Activated B cell treated with CpG ODN at 0.5 μM for 24 hours (primary cell): ENCODE measurements at regions not wholly inside any gene's neighbourhood (a gene's known extent, or its start where the extent isn't known, plus 50 kb on each side); places are given as distances from the start of the nearest gene placed in this dataset.

Experiments
- ATAC-seq: fragments of 200-7000 bp; cut with Tn5 transposase; one replicate; pipeline ENCODE4 v1.10.0; 2021; ENCODE audit warnings: low read depth, mild to moderate bottlenecking, moderate library complexity
- CTCF ChIA-PET: fragments of 350-600 bp; sonication (Branson Sonifier 250); formaldehyde crosslinking; loops from one replicate; lab custom pipeline; 2021; ENCODE audit warnings: antibody characterized with exemption; lab: Charles Lee
- POLR2A ChIA-PET: fragments of 350-600 bp; sonication (Branson Sonifier 250); formaldehyde crosslinking; loops from one replicate; lab custom pipeline; 2021; ENCODE audit warnings: antibody characterized with exemption; lab: Charles Lee
- DNase-seq: peaks from one replicate; pipeline ENCODE4 v3.0.0; 2022
- H3K27ac Mint-ChIP-seq: one replicate; pipeline ENCODE4 v1.8.0; 2020; ENCODE audit warnings: mixed read lengths
- H3K27me3 Mint-ChIP-seq: one replicate; pipeline ENCODE4 v1.8.0; 2021; ENCODE audit warnings: mixed read lengths
- H3K36me3 Mint-ChIP-seq: one replicate; pipeline ENCODE4 v1.8.0; 2021; ENCODE audit warnings: low read depth, mixed read lengths
- H3K4me1 Mint-ChIP-seq: one replicate; pipeline ENCODE4 v1.8.0; 2021; ENCODE audit warnings: mixed read lengths
- H3K4me3 Mint-ChIP-seq: one replicate; pipeline ENCODE4 v1.8.0; 2020; ENCODE audit warnings: mild to moderate bottlenecking, mixed read lengths
- H3K9me3 Mint-ChIP-seq: one replicate; pipeline ENCODE4 v1.8.0; 2020; ENCODE audit warnings: mixed read lengths
- CTCF ChIP-seq: fragments of 200-600 bp; IDR thresholded peaks from one replicate; pipeline ENCODE4 v1.8.0; 2022; ENCODE audit warnings: antibody characterized with exemption, mild to moderate bottlenecking
- intact Hi-C: fragments of 100-400 bp; cut with micrococcal nuclease; formaldehyde crosslinking; loops from one replicate; pipeline ENCODE4 v1.15.1; 2024

GRCh38 chr6:102670735-102671134 lies 1277.2 kb downstream of the GRIK2 start:
- Mint-ChIP-seq H3K9me3 (no peaks in the 10 kb centered on the region), H3K27me3 (no peaks in the 10 kb centered on the region), H3K36me3 (no peaks in the 10 kb centered on the region), H3K4me1 (no peaks in the 10 kb centered on the region), H3K4me3 (no peak overlapping the region), H3K27ac (no peak overlapping the region)
- ChIA-PET CTCF (no interaction called here), POLR2A (no interaction called here)
- ATAC-seq, result no peak
- TF ChIP-seq CTCF, result no peak
- no peak for DNase-seq
- intact Hi-C loops, result no loop called here

GRCh38 chr6:102662851-102663250 lies 1269.3 kb downstream of the GRIK2 start:
- DNase-seq (no peak), ATAC-seq (no peak)
- Mint-ChIP-seq H3K9me3 (peaks cover 5% of the 10 kb centered on the region), H3K36me3 (no peaks in the 10 kb centered on the region), H3K4me3 (no peak overlapping the region), H3K4me1 (no peaks in the 10 kb centered on the region), H3K27me3 (no peaks in the 10 kb centered on the region), H3K27ac (no peak overlapping the region)
- CTCF ChIA-PET, result no interaction called here
- POLR2A ChIA-PET, result no interaction called here
- TF ChIP-seq CTCF, result no peak
- intact Hi-C loops, result no loop called here

GRCh38 chr6:102660303-102660702 lies 1266.8 kb downstream of the GRIK2 start:
- Mint-ChIP-seq H3K36me3 (no peaks in the 10 kb centered on the region), H3K9me3 (peaks cover 9% of the 10 kb centered on the region), H3K27me3 (no peaks in the 10 kb centered on the region), H3K27ac (no peak overlapping the region), H3K4me3 (no peak overlapping the region), H3K4me1 (no peaks in the 10 kb centered on the region)
- CTCF ChIA-PET, result no interaction called here
- ATAC-seq (no peak), DNase-seq (no peak)
- intact Hi-C loops, result no loop called here
- TF ChIP-seq CTCF, result no peak
- POLR2A ChIA-PET, result no interaction called here

GRCh38 chr6:102655823-102656222 lies 1262.3 kb downstream of the GRIK2 start:
- no peak for TF ChIP-seq CTCF
- POLR2A ChIA-PET, result no interaction called here

GRCh38 chr6:102641426-102641825 lies 1247.9 kb downstream of the GRIK2 start:
- H3K27ac Mint-ChIP-seq, result no peak overlapping the region
- ChIA-PET CTCF (no interaction called here), POLR2A (no interaction called here)
- no peaks in the 10 kb centered on the region for H3K4me1 Mint-ChIP-seq
- H3K36me3 Mint-ChIP-seq, result no peaks in the 10 kb centered on the region
- peaks cover 9% of the 10 kb centered on the region for H3K9me3 Mint-ChIP-seq
- H3K27me3 Mint-ChIP-seq, result no peaks in the 10 kb centered on the region
- DNase-seq (no peak), ATAC-seq (no peak)
- no peak overlapping the region for H3K4me3 Mint-ChIP-seq
- intact Hi-C loops, result no loop called here
- no peak for TF ChIP-seq CTCF

More at GRCh38 chr6:102655823-102656222, 1262.3 kb downstream of the GRIK2 start:
- DNase-seq, result no peak
- Mint-ChIP-seq H3K27me3 (no peaks in the 10 kb centered on the region), H3K27ac (no peak overlapping the region), H3K4me1 (no peaks in the 10 kb centered on the region), H3K36me3 (no peaks in the 10 kb centered on the region), H3K4me3 (no peak overlapping the region), H3K9me3 (peaks cover 6% of the 10 kb centered on the region)
- no peak for ATAC-seq
- intact Hi-C loops, result no loop called here
- CTCF ChIA-PET, result no interaction called here
